ENCODE measurements at regions not wholly inside any gene's neighbourhood (a gene's known extent, or its start where the extent isn't known, plus 50 kb on each side); places are given as distances from the start of the nearest gene placed in this dataset.
A peak's percentile ranks its signal among the peaks of the same experiment; 100 is the strongest.

DNA sequence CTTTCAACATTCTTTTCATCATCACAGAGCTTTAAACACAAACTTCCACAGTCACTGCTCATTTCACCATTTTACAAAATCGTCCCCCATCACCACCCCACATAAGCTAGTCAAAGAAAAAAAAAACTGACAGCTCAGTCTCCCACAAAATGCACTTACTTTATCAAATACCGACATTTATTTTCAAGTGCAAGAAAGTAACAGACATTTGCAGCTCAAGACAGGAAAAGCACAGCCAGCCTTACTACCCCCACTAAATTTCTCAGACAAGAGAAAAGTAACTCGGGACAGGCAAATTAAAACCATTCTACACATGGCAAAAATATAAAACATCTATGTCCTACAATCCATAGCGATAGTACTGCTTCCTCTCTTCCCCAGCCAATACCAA is 402.4 kb downstream of the SHQ1 start:
- Histone ChIP-seq H3K4me1 (ENCODE audit: control insufficient read depth, insufficient read depth, low read length, poor library complexity, severe bottlenecking) (peaks cover 29% of the 10 kb centered on the region), H3K9me3 (ENCODE audit: control insufficient read depth, low read length) (no peaks in the 10 kb centered on the region), H3K4me3 (ENCODE audit: insufficient read depth, low read depth, low read length, poor library complexity, severe bottlenecking) (peak overlapping the region; percentile 79), H3K27ac (ENCODE audit: insufficient read depth, low read length, poor library complexity, severe bottlenecking) (no peak overlapping the region), H3K27me3 (replicated peaks; ENCODE audit: control insufficient read depth, insufficient read depth, low read length, poor library complexity, severe bottlenecking) (no peaks in the 10 kb centered on the region), H3K36me3 (ENCODE audit: control insufficient read depth, insufficient read depth, low read length) (no peaks in the 10 kb centered on the region)
- no peak for DNase-seq

DNA sequence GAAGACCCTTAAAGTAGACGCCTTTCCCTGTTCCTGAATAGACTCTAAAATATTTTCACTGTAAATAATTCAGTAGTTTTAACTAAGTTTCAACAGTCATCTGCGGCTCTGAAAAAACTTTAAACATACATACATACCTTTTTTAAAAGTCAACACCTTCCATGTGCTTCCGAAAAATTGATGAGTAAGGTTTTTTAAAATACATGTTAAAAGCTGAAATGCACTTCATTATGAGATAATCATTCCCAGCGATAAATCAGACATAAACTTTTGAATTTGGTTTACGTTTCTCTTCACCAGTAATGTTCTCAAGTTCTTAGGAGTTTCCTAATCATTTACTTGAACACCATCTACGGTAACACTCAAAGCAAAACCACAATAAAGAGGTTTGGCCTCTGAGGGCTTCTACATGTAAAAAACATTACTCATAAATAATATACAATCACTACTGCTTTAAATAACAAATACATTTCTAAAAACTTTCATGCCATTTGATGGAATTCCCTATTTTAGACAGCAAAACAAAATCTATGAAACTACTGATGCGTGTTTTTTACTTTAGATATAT is 403.5 kb downstream of the SHQ1 start:
- Histone ChIP-seq H3K27me3 (replicated peaks; ENCODE audit: control insufficient read depth, insufficient read depth, low read length, poor library complexity, severe bottlenecking) (no peaks in the 10 kb centered on the region), H3K36me3 (ENCODE audit: control insufficient read depth, insufficient read depth, low read length) (no peaks in the 10 kb centered on the region), H3K4me1 (ENCODE audit: control insufficient read depth, insufficient read depth, low read length, poor library complexity, severe bottlenecking) (peaks cover 29% of the 10 kb centered on the region), H3K27ac (ENCODE audit: insufficient read depth, low read length, poor library complexity, severe bottlenecking) (no peak overlapping the region), H3K4me3 (ENCODE audit: insufficient read depth, low read depth, low read length, poor library complexity, severe bottlenecking) (peak overlapping the region; percentile 22), H3K9me3 (ENCODE audit: control insufficient read depth, low read length) (no peaks in the 10 kb centered on the region)
- DNase-seq = no peak

DNA sequence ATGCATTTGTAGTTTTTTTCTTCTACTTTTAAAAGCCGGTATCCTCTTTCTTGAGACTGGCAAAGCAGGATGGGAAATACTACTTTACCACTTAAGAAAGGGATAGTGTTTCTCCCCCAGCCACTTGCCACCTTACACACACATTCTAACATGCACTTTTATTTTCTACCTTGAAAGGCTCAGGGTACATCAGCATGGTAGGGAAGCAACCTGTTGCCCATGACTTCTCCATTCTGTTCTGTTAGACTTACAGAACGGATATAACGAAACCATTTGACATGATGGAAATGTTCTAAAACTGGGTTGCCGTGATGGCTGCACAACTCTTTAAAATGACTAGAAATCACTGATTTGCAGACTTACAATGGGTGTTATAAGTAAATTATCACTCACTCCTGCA is 405.5 kb downstream of the SHQ1 start:
- H3K27me3 ChIP-seq (replicated peaks; ENCODE audit: control insufficient read depth, insufficient read depth, low read length, poor library complexity, severe bottlenecking) = no peaks in the 10 kb centered on the region
- peaks cover 29% of the 10 kb centered on the region for H3K4me1 ChIP-seq (ENCODE audit: control insufficient read depth, insufficient read depth, low read length, poor library complexity, severe bottlenecking)
- H3K9me3 ChIP-seq (ENCODE audit: control insufficient read depth, low read length) = no peaks in the 10 kb centered on the region
- H3K36me3 ChIP-seq (ENCODE audit: control insufficient read depth, insufficient read depth, low read length) = no peaks in the 10 kb centered on the region
- H3K27ac ChIP-seq (ENCODE audit: insufficient read depth, low read length, poor library complexity, severe bottlenecking) = no peak overlapping the region
- no peak overlapping the region for H3K4me3 ChIP-seq (ENCODE audit: insufficient read depth, low read depth, low read length, poor library complexity, severe bottlenecking)
- no peak for DNase-seq

- Histone ChIP-seq H3K4me1 (ENCODE audit: control insufficient read depth, insufficient read depth, low read length, poor library complexity, severe bottlenecking) (peaks cover 24% of the 10 kb centered on the region), H3K27ac (ENCODE audit: insufficient read depth, low read length, poor library complexity, severe bottlenecking) (no peak overlapping the region)
Observed at GRCh38 chr3:72441284-72441994, 406.8 kb downstream of the SHQ1 start.

DNA sequence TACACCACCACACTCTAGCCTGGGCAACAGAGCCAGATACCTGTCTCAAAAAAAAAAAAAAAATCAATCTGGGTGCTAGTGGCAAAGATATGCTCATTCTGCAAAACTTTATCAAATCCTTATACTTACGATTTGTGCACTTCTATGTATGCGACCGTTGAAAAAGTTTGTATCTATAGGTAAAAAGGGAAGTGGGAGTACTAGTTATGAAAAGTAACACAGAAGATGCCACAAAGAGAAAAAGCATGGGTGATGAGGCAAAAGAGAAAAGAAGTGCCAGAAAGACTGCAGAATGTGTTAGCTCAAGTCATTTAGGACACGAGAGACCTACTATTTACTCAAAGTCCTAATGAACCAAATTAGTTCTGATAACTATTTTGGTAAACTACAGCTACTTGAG is 407.8 kb downstream of the SHQ1 start:
- DNase-seq = no peak
- peaks cover 24% of the 10 kb centered on the region for H3K4me1 ChIP-seq (ENCODE audit: control insufficient read depth, insufficient read depth, low read length, poor library complexity, severe bottlenecking)
- H3K27ac ChIP-seq (ENCODE audit: insufficient read depth, low read length, poor library complexity, severe bottlenecking) = no peak overlapping the region

More at GRCh38 chr3:72441284-72441994, 406.8 kb downstream of the SHQ1 start:
- Histone ChIP-seq H3K4me3 (ENCODE audit: insufficient read depth, low read depth, low read length, poor library complexity, severe bottlenecking) (no peak overlapping the region), H3K9me3 (ENCODE audit: control insufficient read depth, low read length) (no peaks in the 10 kb centered on the region), H3K27me3 (replicated peaks; ENCODE audit: control insufficient read depth, insufficient read depth, low read length, poor library complexity, severe bottlenecking) (no peaks in the 10 kb centered on the region), H3K36me3 (ENCODE audit: control insufficient read depth, insufficient read depth, low read length) (no peaks in the 10 kb centered on the region)
- no peak for DNase-seq

GRCh38 chr3:72439321-72440183 is 408.7 kb downstream of the SHQ1 start:
- Histone ChIP-seq H3K27ac (ENCODE audit: insufficient read depth, low read length, poor library complexity, severe bottlenecking) (no peak overlapping the region), H3K4me1 (ENCODE audit: control insufficient read depth, insufficient read depth, low read length, poor library complexity, severe bottlenecking) (peaks cover 19% of the 10 kb centered on the region), H3K9me3 (ENCODE audit: control insufficient read depth, low read length) (no peaks in the 10 kb centered on the region), H3K4me3 (ENCODE audit: insufficient read depth, low read depth, low read length, poor library complexity, severe bottlenecking) (no peak overlapping the region), H3K36me3 (ENCODE audit: control insufficient read depth, insufficient read depth, low read length) (no peaks in the 10 kb centered on the region), H3K27me3 (replicated peaks; ENCODE audit: control insufficient read depth, insufficient read depth, low read length, poor library complexity, severe bottlenecking) (no peaks in the 10 kb centered on the region)
- no peak for DNase-seq

More for the DNA sequence above, 407.8 kb downstream of the SHQ1 start:
- no peaks in the 10 kb centered on the region for H3K36me3 ChIP-seq (ENCODE audit: control insufficient read depth, insufficient read depth, low read length)
- no peaks in the 10 kb centered on the region for H3K9me3 ChIP-seq (ENCODE audit: control insufficient read depth, low read length)
- H3K4me3 ChIP-seq (ENCODE audit: insufficient read depth, low read depth, low read length, poor library complexity, severe bottlenecking) = no peak overlapping the region
- H3K27me3 ChIP-seq (replicated peaks; ENCODE audit: control insufficient read depth, insufficient read depth, low read length, poor library complexity, severe bottlenecking) = no peaks in the 10 kb centered on the region

DNA sequence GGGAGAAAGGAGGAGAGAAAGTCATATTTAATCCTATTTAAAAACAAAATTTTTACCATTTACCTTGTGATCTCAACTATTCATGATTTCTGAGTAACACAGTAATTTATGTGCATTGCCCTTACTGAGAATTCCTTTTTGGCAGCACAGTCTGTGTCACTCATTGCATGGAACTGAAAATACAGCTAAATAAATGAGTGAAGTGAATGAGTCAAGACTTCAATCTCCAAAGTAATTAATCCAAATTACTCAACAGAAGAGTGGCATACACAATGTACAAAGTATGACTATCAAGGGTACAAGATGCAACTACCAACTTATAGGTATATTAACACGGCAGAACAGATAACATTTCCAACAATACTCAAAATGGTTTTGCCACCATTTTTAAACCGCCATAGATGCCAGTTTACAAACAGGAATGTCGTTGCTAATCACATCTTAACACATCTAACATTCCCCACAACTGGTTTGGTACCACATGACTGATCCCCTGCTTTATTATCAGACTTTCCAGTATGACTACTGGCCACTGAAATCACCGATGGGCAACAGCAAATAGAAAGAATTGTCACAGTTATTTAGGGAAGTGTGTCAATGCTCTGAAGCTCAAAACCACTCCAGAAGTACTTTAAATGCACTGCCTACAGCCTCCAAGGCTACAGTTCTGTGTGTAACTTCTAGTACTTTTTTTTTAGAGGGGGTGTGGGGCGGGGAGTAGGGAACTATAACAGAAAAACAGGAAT is 410.4 kb downstream of the SHQ1 start:
- Histone ChIP-seq H3K4me1 (ENCODE audit: control insufficient read depth, insufficient read depth, low read length, poor library complexity, severe bottlenecking) (peaks cover 11% of the 10 kb centered on the region), H3K9me3 (ENCODE audit: control insufficient read depth, low read length) (no peaks in the 10 kb centered on the region), H3K27ac (ENCODE audit: insufficient read depth, low read length, poor library complexity, severe bottlenecking) (no peak overlapping the region), H3K4me3 (ENCODE audit: insufficient read depth, low read depth, low read length, poor library complexity, severe bottlenecking) (no peak overlapping the region), H3K36me3 (ENCODE audit: control insufficient read depth, insufficient read depth, low read length) (no peaks in the 10 kb centered on the region), H3K27me3 (replicated peaks; ENCODE audit: control insufficient read depth, insufficient read depth, low read length, poor library complexity, severe bottlenecking) (no peaks in the 10 kb centered on the region)
- DNase-seq = no peak

DNA sequence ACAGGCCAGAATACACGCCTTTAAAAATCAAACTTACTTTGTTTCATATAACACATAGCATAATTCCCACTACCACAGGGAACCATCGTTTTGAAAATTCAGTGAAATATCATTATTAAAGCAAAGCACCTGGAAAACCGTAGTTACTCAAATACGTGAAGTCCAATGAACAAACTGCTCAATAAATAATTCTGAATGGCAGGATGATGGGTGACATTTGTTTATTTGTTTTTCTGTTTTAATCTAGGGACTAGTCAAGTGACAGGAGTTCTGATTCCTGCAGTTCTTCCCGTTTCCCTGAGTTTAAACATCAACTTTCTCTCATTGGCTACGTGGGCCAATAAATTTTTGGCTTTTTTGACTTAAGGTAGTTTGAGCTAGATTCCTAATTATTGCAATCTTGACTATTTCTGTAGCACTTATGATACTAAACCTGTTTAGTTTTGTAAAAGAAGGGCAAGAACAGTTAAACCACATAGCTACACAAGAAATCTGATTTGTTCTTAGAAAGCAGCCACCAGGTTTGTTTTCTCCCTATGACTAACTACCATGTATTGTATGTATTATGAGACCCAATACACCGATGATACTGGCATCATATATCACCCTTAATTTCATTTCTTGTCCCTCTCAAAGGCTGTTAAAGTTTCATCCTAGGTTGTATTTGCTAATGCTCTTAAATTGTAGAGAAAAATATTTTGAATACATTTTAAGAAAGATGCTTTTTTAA is 411.2 kb downstream of the SHQ1 start:
- Histone ChIP-seq H3K36me3 (ENCODE audit: control insufficient read depth, insufficient read depth, low read length) (no peaks in the 10 kb centered on the region), H3K4me3 (ENCODE audit: insufficient read depth, low read depth, low read length, poor library complexity, severe bottlenecking) (no peak overlapping the region), H3K27ac (ENCODE audit: insufficient read depth, low read length, poor library complexity, severe bottlenecking) (no peak overlapping the region), H3K4me1 (ENCODE audit: control insufficient read depth, insufficient read depth, low read length, poor library complexity, severe bottlenecking) (peaks cover 4% of the 10 kb centered on the region), H3K9me3 (ENCODE audit: control insufficient read depth, low read length) (no peaks in the 10 kb centered on the region), H3K27me3 (replicated peaks; ENCODE audit: control insufficient read depth, insufficient read depth, low read length, poor library complexity, severe bottlenecking) (no peaks in the 10 kb centered on the region)
- DNase-seq = no peak

- Histone ChIP-seq H3K4me3 (ENCODE audit: insufficient read depth, low read depth, low read length, poor library complexity, severe bottlenecking) (no peak overlapping the region), H3K4me1 (ENCODE audit: control insufficient read depth, insufficient read depth, low read length, poor library complexity, severe bottlenecking) (no peaks in the 10 kb centered on the region), H3K36me3 (ENCODE audit: control insufficient read depth, insufficient read depth, low read length) (no peaks in the 10 kb centered on the region), H3K9me3 (ENCODE audit: control insufficient read depth, low read length) (no peaks in the 10 kb centered on the region), H3K27ac (ENCODE audit: insufficient read depth, low read length, poor library complexity, severe bottlenecking) (no peak overlapping the region), H3K27me3 (replicated peaks; ENCODE audit: control insufficient read depth, insufficient read depth, low read length, poor library complexity, severe bottlenecking) (no peaks in the 10 kb centered on the region)
- no peak for DNase-seq
Observed at GRCh38 chr3:72434296-72434695, 413.9 kb downstream of the SHQ1 start.
